Fibroblast of lung (primary cell): ENCODE measurements at regions not wholly inside any gene's neighbourhood (a gene's known extent, or its start where the extent isn't known, plus 50 kb on each side); places are given as distances from the start of the nearest gene placed in this dataset.

Experiments used
- DNase-seq, 2 donors: peaks; one replicate each; pipeline versions ENCODE4 v3.0.0 to v3.0.0-alpha.2; 2010; ENCODE audit warnings: low read depth in 2 of 2
- H2AFZ ChIP-seq: 2 replicates; pipeline ENCODE4 v1.5.1; 2012; ENCODE audit warnings: low read length, control low read depth, inconsistent platforms
- H3K27ac ChIP-seq: 2 replicates; pipeline ENCODE4 v1.5.1; 2011; ENCODE audit warnings: low read length, control low read depth; ENCODE audit not compliant: insufficient read depth
- H3K27me3 ChIP-seq: 2 replicates; pipeline ENCODE4 v1.5.1; 2011; ENCODE audit warnings: mild to moderate bottlenecking, low read length; ENCODE audit not compliant: control insufficient read depth, insufficient read depth
- H3K36me3 ChIP-seq: 2 replicates; pipeline ENCODE4 v1.5.1; 2011; ENCODE audit warnings: low read length; ENCODE audit not compliant: control insufficient read depth, insufficient read depth
- H3K4me1 ChIP-seq: 2 replicates; pipeline ENCODE4 v1.5.1; 2011; ENCODE audit warnings: low read length; ENCODE audit not compliant: control insufficient read depth, insufficient read depth; ENCODE audit errors: extremely low read depth
- H3K4me2 ChIP-seq: 2 replicates; pipeline ENCODE4 v1.5.1; 2011; ENCODE audit warnings: low read length, control low read depth; ENCODE audit not compliant: insufficient read depth; ENCODE audit errors: extremely low read depth
- H3K4me3 ChIP-seq, 4 experiments: fragments of 200-600 bp in 1 of 4; sonication (generic) in 1 of 4; replicated peaks in 1 of 4; 2 replicates each; pipeline ENCODE4 v1.5.1; 2011 to 2016; ENCODE audit warnings: low read length in 4 of 4, low read depth in 3 of 4, mild to moderate bottlenecking in 3 of 4, control low read depth in 2 of 4, inconsistent platforms in 1 of 4, mixed read lengths in 1 of 4; ENCODE audit not compliant: insufficient read depth in 1 of 4; ENCODE audit errors: control extremely low read depth in 1 of 4
- H3K79me2 ChIP-seq: 2 replicates; pipeline ENCODE4 v1.5.1; 2012; ENCODE audit warnings: mild to moderate bottlenecking, low read length, inconsistent platforms; ENCODE audit not compliant: control insufficient read depth, insufficient read depth
- H3K9ac ChIP-seq: 2 replicates; pipeline ENCODE4 v1.5.1; 2011; ENCODE audit warnings: mild to moderate bottlenecking, low read length, control low read depth; ENCODE audit not compliant: insufficient read depth
- H3K9me3 ChIP-seq: 2 replicates; pipeline ENCODE4 v1.5.1; 2012; ENCODE audit warnings: low read depth, low read length; ENCODE audit not compliant: control insufficient read depth, insufficient read depth
- H4K20me1 ChIP-seq: 2 replicates; pipeline ENCODE4 v1.5.1; 2011; ENCODE audit warnings: low read length; ENCODE audit not compliant: control insufficient read depth, insufficient read depth; ENCODE audit errors: extremely low read depth
- CTCF ChIP-seq, 2 donors: IDR thresholded peaks in 1 of 2; conservative IDR thresholded peaks in 1 of 2; 1 replicate in 1 of 2; 2 replicates in 1 of 2; pipeline ENCODE4 v1.5.1; 2011 to 2012; ENCODE audit warnings: low read length in 2 of 2, control low read depth in 1 of 2, inconsistent platforms in 1 of 2, low read depth in 1 of 2, mild to moderate bottlenecking in 1 of 2
- EZH2 ChIP-seq: IDR thresholded peaks from 2 replicates; pipeline ENCODE4 v1.5.1; 2012; ENCODE audit warnings: low read length, control low read depth, mild to moderate bottlenecking; ENCODE audit errors: missing control alignments

GRCh38 chr6:6798448-6798860, 209.9 kb downstream of the LY86 start:
- Histone ChIP-seq H3K36me3 (no peaks in the 10 kb centered on the region), H3K9ac (no peak overlapping the region), H3K9me3 (no peaks in the 10 kb centered on the region), H2AFZ (no peak overlapping the region), H3K4me3 (no peak overlapping the region), H3K27me3 (no peaks in the 10 kb centered on the region), H3K4me1 (no peaks in the 10 kb centered on the region), H4K20me1 (no peaks in the 10 kb centered on the region), H3K27ac (no peak overlapping the region), H3K4me2 (no peak overlapping the region), H3K79me2 (no peaks in the 10 kb centered on the region)
- TF ChIP-seq EZH2 (no peak), CTCF (conservative IDR thresholded peaks at IDR 0.05 in 1 of 2, IDR thresholded peaks at IDR 0.05 in 1 of 2; ENCODE audit: low read depth in 1 of 2, low read length in 2 of 2) (no peak)
- no peak for DNase-seq

DNA sequence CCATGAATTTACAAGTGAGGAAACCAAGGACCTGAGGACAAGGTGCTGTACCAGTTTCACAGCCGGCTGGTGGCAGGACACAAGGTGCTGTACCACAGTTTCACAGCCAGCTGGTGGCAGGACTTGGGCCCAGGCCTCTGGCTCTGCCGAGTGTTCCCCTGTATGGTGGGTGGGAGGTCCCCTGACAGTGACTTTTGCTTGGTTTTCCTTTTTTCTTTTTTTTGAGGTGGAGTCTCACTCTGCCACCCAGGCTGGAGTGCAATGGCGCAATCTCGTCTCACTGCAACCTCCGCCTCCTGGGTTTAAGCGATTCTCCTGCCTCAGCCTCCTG, 212.4 kb downstream of the LY86 start:
- Histone ChIP-seq H2AFZ (no peak overlapping the region), H4K20me1 (no peaks in the 10 kb centered on the region), H3K27me3 (no peaks in the 10 kb centered on the region), H3K36me3 (no peaks in the 10 kb centered on the region), H3K4me3 (no peak overlapping the region), H3K79me2 (no peaks in the 10 kb centered on the region), H3K9me3 (no peaks in the 10 kb centered on the region), H3K9ac (no peak overlapping the region), H3K27ac (no peak overlapping the region), H3K4me1 (no peaks in the 10 kb centered on the region), H3K4me2 (no peak overlapping the region)
- DNase-seq = no peak
- TF ChIP-seq EZH2 = no peak
- no peak for TF ChIP-seq CTCF (conservative IDR thresholded peaks at IDR 0.05 in 1 of 2, IDR thresholded peaks at IDR 0.05 in 1 of 2; ENCODE audit: low read depth in 1 of 2, low read length in 2 of 2)

DNA sequence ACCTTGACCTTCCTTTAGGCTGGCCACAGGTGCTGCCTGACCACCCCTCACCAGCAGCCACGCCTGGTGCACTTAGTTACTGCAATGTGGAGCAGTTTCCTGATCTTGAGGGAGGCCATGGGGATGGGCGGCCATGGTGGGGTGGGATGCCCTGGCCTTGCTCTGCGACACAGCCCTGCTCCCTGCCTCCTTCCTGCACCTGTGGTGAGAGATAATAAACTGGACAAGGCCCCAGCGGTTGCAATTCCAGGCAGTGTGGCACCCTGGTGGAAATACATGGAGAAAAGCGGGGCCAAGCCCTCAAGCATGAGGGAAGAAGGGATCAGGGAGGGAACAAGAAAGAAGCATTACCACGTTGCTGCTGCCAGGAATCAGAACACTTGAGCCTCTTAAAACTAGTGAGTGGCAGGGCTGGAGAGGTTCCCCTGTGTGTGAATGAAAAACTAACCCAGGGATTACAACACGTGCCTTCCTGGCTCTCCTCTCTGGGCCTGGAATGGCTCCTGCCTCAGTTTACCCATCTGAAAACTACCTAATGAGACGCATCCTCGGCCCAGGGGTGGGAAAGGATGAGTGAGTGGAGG, 213.2 kb downstream of the LY86 start:
- Histone ChIP-seq H3K9ac (no peak overlapping the region), H3K27ac (no peak overlapping the region), H3K4me1 (no peaks in the 10 kb centered on the region), H3K27me3 (no peaks in the 10 kb centered on the region), H3K9me3 (no peaks in the 10 kb centered on the region), H3K79me2 (no peaks in the 10 kb centered on the region), H4K20me1 (no peaks in the 10 kb centered on the region), H3K4me2 (no peak overlapping the region), H3K36me3 (no peaks in the 10 kb centered on the region), H2AFZ (no peak overlapping the region), H3K4me3 (no peak overlapping the region)
- DNase-seq = no peak
- no peak for TF ChIP-seq CTCF (conservative IDR thresholded peaks at IDR 0.05 in 1 of 2, IDR thresholded peaks at IDR 0.05 in 1 of 2; ENCODE audit: low read depth in 1 of 2, low read length in 2 of 2)
- TF ChIP-seq EZH2 = no peak
